OCI-LY3 (cell line): ENCODE measurements at regions not wholly inside any gene's neighbourhood (a gene's known extent, or its start where the extent isn't known, plus 50 kb on each side); places are given as distances from the start of the nearest gene placed in this dataset.

Experiments
- H2AFZ ChIP-seq: fragments of 200-600, 300-600 bp; shearing (Covaris generic); 2 replicates; pipeline ENCODE4 v1.6.0; 2014; ENCODE audit warnings: antibody characterized with exemption, low read depth, low read length
- H3K27ac ChIP-seq: fragments of 200-600, 300-600 bp; sonication (generic); 2 replicates; pipeline ENCODE4 v1.5.1; 2014; ENCODE audit warnings: mild to moderate bottlenecking, low read length, moderate library complexity, mixed read lengths
- H3K27me3 ChIP-seq: fragments of 200-600, 300-600 bp; sonication (generic); 2 replicates; pipeline ENCODE4 v1.6.1; 2014; ENCODE audit warnings: low read depth, low read length, mixed read lengths
- H3K36me3 ChIP-seq: fragments of 200-600, 300-600 bp; sonication (generic); replicated peaks from 2 replicates; pipeline ENCODE3; 2014; ENCODE audit warnings: low read depth, low read length, mixed read lengths
- H3K4me1 ChIP-seq: fragments of 300-600, 200-600 bp; sonication (generic); 2 replicates; pipeline ENCODE4 v1.6.1; 2014; ENCODE audit warnings: low read length, mixed read lengths
- H3K4me2 ChIP-seq: fragments of 200-600, 300-600 bp; sonication (generic); 2 replicates; pipeline ENCODE4 v1.6.1; 2014; ENCODE audit warnings: low read length, mixed read lengths
- H3K4me3 ChIP-seq: fragments of 300-600, 200-600 bp; sonication (generic); 2 replicates; pipeline ENCODE4 v1.5.1; 2014; ENCODE audit warnings: antibody characterized with exemption, mild to moderate bottlenecking, low read length, moderate library complexity
- H3K79me2 ChIP-seq: fragments of 300-600, 200-600 bp; shearing (Covaris generic); 2 replicates; pipeline ENCODE4 v1.6.1; 2014; ENCODE audit warnings: mild to moderate bottlenecking, low read length, mixed read lengths
- H3K9ac ChIP-seq: fragments of 300-600, 200-600 bp; shearing (Covaris generic); 2 replicates; pipeline ENCODE4 v1.6.0; 2014; ENCODE audit warnings: mild to moderate bottlenecking, low read length, moderate library complexity
- H3K9me3 ChIP-seq: fragments of 200-600, 300-600 bp; shearing (Covaris generic); 2 replicates; pipeline ENCODE4 v1.6.1; 2014; ENCODE audit warnings: low read length, mixed read lengths; ENCODE audit not compliant: insufficient read depth
- H4K20me1 ChIP-seq: fragments of 200-600, 300-600 bp; sonication (generic); 2 replicates; pipeline ENCODE4 v1.6.1; 2016; ENCODE audit warnings: low read length, mixed read lengths; ENCODE audit not compliant: insufficient read depth
- CTCF ChIP-seq: fragments of 200-600, 300-600 bp; sonication (generic); IDR thresholded peaks from 2 replicates; pipeline ENCODE4 v1.5.1; 2014; ENCODE audit warnings: antibody characterized with exemption, low read length, low read depth
- EZH2phosphoT487 ChIP-seq: fragments of 200-600 bp; shearing (Covaris generic); IDR thresholded peaks from 2 replicates; pipeline ENCODE4 v1.6.1; 2018; ENCODE audit warnings: antibody characterized with exemption, mixed run types, low read depth

- no peaks in the 10 kb centered on the region for H3K27me3 ChIP-seq
- peaks cover 5% of the 10 kb centered on the region; the same call in 1 of the 2 replicates for H3K79me2 ChIP-seq
- peaks cover 16% of the 10 kb centered on the region; the same call in 1 of the 2 replicates for H3K9me3 ChIP-seq
- H4K20me1 ChIP-seq: peaks cover 8% of the 10 kb centered on the region; the same call in 1 of the 2 replicates
- no peak overlapping the region for H3K27ac ChIP-seq
- H2AFZ ChIP-seq: no peak overlapping the region
- H3K36me3 ChIP-seq: peaks cover 70% of the 10 kb centered on the region
- no peak overlapping the region for H3K9ac ChIP-seq
- no peak for TF ChIP-seq EZH2phosphoT487
- no peak for TF ChIP-seq CTCF
- H3K4me2 ChIP-seq: no peak overlapping the region
- no peaks in the 10 kb centered on the region for H3K4me1 ChIP-seq
- no peak overlapping the region for H3K4me3 ChIP-seq
These were observed 65.0 kb upstream of the HMGXB4 start for GRCh38 chr22:35192129-35192918.

GRCh38 chr22:35195226-35195625 lies 62.1 kb upstream of the HMGXB4 start:
- H3K27ac ChIP-seq: no peak overlapping the region
- TF ChIP-seq EZH2phosphoT487 (no peak), CTCF (no peak)
- H3K4me3 ChIP-seq: no peak overlapping the region
- H3K36me3 ChIP-seq: peaks cover 49% of the 10 kb centered on the region
- peaks cover 21% of the 10 kb centered on the region for H3K4me1 ChIP-seq
- H3K79me2 ChIP-seq: peaks cover 14% of the 10 kb centered on the region; the same call in 1 of the 2 replicates
- 0 out of 2 replicates have a peak, but pooled peaks cover 3% of the 10 kb centered on the region for H3K9me3 ChIP-seq
- H3K4me2 ChIP-seq: no peak overlapping the region
- no peak overlapping the region for H2AFZ ChIP-seq
- no peak overlapping the region for H3K9ac ChIP-seq
- H3K27me3 ChIP-seq: no peaks in the 10 kb centered on the region
- H4K20me1 ChIP-seq: peaks cover 27% of the 10 kb centered on the region

- no peak for TF ChIP-seq CTCF
- no peak for TF ChIP-seq EZH2phosphoT487
- no peak overlapping the region for H2AFZ ChIP-seq
- H3K36me3 ChIP-seq: peaks cover 47% of the 10 kb centered on the region
- H3K27ac ChIP-seq: no peak overlapping the region
- H3K79me2 ChIP-seq: peaks cover 14% of the 10 kb centered on the region; the same call in 1 of the 2 replicates
- H3K4me2 ChIP-seq: no peak overlapping the region
- no peaks in the 10 kb centered on the region for H3K27me3 ChIP-seq
- H3K4me3 ChIP-seq: no peak overlapping the region
- H3K4me1 ChIP-seq: peaks cover 21% of the 10 kb centered on the region
- no peak overlapping the region for H3K9ac ChIP-seq
- peaks cover 27% of the 10 kb centered on the region for H4K20me1 ChIP-seq
- no peaks in the 10 kb centered on the region for H3K9me3 ChIP-seq
These were observed 61.5 kb upstream of the HMGXB4 start for GRCh38 chr22:35195821-35196220.

DNA sequence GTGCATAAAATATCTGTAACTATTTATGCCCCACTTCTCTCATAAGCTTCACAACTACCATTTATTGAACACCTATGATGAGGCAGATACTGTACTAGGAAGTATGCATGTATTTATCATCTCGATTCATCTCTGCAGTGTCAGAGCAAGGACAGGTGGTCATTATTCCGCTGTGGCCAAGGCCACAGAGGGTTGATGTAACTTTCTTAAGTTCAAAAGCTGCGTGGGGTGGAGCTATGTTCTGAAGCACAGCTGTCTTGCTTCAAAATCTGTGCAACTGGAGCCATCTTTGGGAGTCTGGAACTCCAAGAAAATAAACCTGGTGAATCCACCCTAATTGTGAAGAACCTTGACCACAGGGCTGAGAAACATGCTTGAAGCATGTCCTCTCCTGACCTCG lies 60.2 kb upstream of the HMGXB4 start:
- Histone ChIP-seq H4K20me1 (peaks cover 27% of the 10 kb centered on the region), H3K4me3 (no peak overlapping the region), H3K79me2 (peaks cover 14% of the 10 kb centered on the region; the same call in 1 of the 2 replicates), H3K27me3 (no peaks in the 10 kb centered on the region), H3K9me3 (no peaks in the 10 kb centered on the region), H3K4me1 (peaks cover 21% of the 10 kb centered on the region), H3K9ac (no peak overlapping the region), H3K36me3 (peaks cover 46% of the 10 kb centered on the region), H2AFZ (no peak overlapping the region), H3K27ac (no peak overlapping the region), H3K4me2 (no peak overlapping the region)
- TF ChIP-seq CTCF (no peak), EZH2phosphoT487 (no peak)
